C4-2B (cell line): ENCODE measurements at regions not wholly inside any gene's neighbourhood (a gene's known extent, or its start where the extent isn't known, plus 50 kb on each side); places are given as distances from the start of the nearest gene placed in this dataset.

Experiments
- CTCF ChIP-seq: fragments of 450-650 bp; conservative IDR thresholded peaks from 2 replicates; pipeline ENCODE4 v1.5.1; 2017; ENCODE audit warnings: mild to moderate bottlenecking
- ZFX ChIP-seq: fragments of 450-650 bp; IDR thresholded peaks from 2 replicates; pipeline ENCODE4 v1.6.1; 2017

- no peak for TF ChIP-seq CTCF
- TF ChIP-seq ZFX, result no peak
Observed at GRCh38 chr6:84350397-84350796, 123.0 kb upstream of the CEP162 start.
